ENCODE measurements at regions not wholly inside any gene's neighbourhood (a gene's known extent, or its start where the extent isn't known, plus 50 kb on each side); places are given as distances from the start of the nearest gene placed in this dataset.

- TF ChIP-seq CTCF (IDR thresholded peaks at IDR 0.05; ENCODE audit: low read length) (no peak), EZH2 (IDR thresholded peaks at IDR 0.05; ENCODE audit: borderline replicate concordance, low read length) (no peak)
These were observed 223.2 kb downstream of the SH2D4B start for GRCh38 chr10:80760914-80761371.
